ENCODE measurements at regions not wholly inside any gene's neighbourhood (a gene's known extent, or its start where the extent isn't known, plus 50 kb on each side); places are given as distances from the start of the nearest gene placed in this dataset.

GRCh38 chr9:28301281-28301680, 728.0 kb upstream of the C9orf72 start:
- no peaks in the 10 kb centered on the region for H3K79me2 ChIP-seq (ENCODE audit: insufficient read depth, low read length)
- H2BK20ac ChIP-seq (ENCODE audit: low read depth, low read length, poor library complexity, severe bottlenecking), result no peak overlapping the region
- no peaks in the 10 kb centered on the region for H3K27me3 ChIP-seq (ENCODE audit: insufficient read depth, low read length)
- Mint-ChIP-seq H3K36me3 (ENCODE audit: insufficient read depth in 1 of 3, low read depth in 3 of 3) (no peaks in the 10 kb centered on the region), H3K27ac (no peak overlapping the region), H3K9me3 (no peaks in the 10 kb centered on the region), H3K4me1 (no peaks in the 10 kb centered on the region; a peak in 1 of 4 replicates), H3K4me3 (no peak overlapping the region), H3K27me3 (ENCODE audit: low read depth) (no peaks in the 10 kb centered on the region)
- H3K4me1 ChIP-seq (ENCODE audit: insufficient read depth, low read length), result no peaks in the 10 kb centered on the region
- no peak overlapping the region for H4K91ac ChIP-seq (ENCODE audit: insufficient read length, low read depth, low read length)
- H2AFZ ChIP-seq (ENCODE audit: low read length), result no peak overlapping the region
- H2BK5ac ChIP-seq (ENCODE audit: insufficient read length, low read length), result no peak overlapping the region
- DNase-seq, result no peak
- H4K20me1 ChIP-seq (ENCODE audit: control insufficient read depth, insufficient read depth, insufficient read length), result no peaks in the 10 kb centered on the region
- H4K5ac ChIP-seq (ENCODE audit: insufficient read length, low read depth, low read length), result no peak overlapping the region
- no peak overlapping the region for H2BK120ac ChIP-seq (ENCODE audit: low read depth, low read length, poor library complexity, severe bottlenecking)
- H3K9me3 ChIP-seq (ENCODE audit: control insufficient read depth, low read depth, low read length), result no peaks in the 10 kb centered on the region
- no peaks in the 10 kb centered on the region for H3K23me2 ChIP-seq (ENCODE audit: insufficient read length, low read depth, low read length, poor library complexity, severe bottlenecking)
- H3T11ph ChIP-seq (ENCODE audit: low read length), result no peak overlapping the region
- H3K4ac ChIP-seq (ENCODE audit: low read depth, low read length), result no peak overlapping the region
- H3K23ac ChIP-seq (ENCODE audit: insufficient read length, low read depth, low read length), result no peak overlapping the region
- TF ChIP-seq CTCF (conservative IDR thresholded peaks at IDR 0.05), result no peak
- no peak overlapping the region for H3K4me2 ChIP-seq (ENCODE audit: insufficient read depth, insufficient read length, low read length)
- no peaks in the 10 kb centered on the region for H3K79me1 ChIP-seq (ENCODE audit: insufficient read depth, low read depth, low read length, poor library complexity, severe bottlenecking)
- H2BK12ac ChIP-seq (ENCODE audit: insufficient read length, low read depth, low read length), result no peak overlapping the region
- no peak overlapping the region for H3K56ac ChIP-seq (ENCODE audit: insufficient read length, low read depth, low read length)
- H3K18ac ChIP-seq (ENCODE audit: insufficient read length, low read depth, low read length), result no peak overlapping the region
- no peak overlapping the region for H2BK15ac ChIP-seq (ENCODE audit: low read depth, low read length)
- H2AK5ac ChIP-seq (ENCODE audit: insufficient read length, low read length), result no peak overlapping the region
- H3K9ac ChIP-seq (ENCODE audit: extremely low read depth, insufficient read length, low read length), result no peak overlapping the region
- no peak overlapping the region for H3K14ac ChIP-seq (ENCODE audit: insufficient read depth, low read length)
- H4K8ac ChIP-seq (replicated peaks; ENCODE audit: insufficient read length, low read depth, low read length), result no peak overlapping the region
- no peak overlapping the region for H3K27ac ChIP-seq (ENCODE audit: insufficient read length, low read depth, low read length)

Data from H9 (cell line).